GM21528 (cell line): ENCODE measurements at regions not wholly inside any gene's neighbourhood (a gene's known extent, or its start where the extent isn't known, plus 50 kb on each side); places are given as distances from the start of the nearest gene placed in this dataset.

Source experiments
- ATAC-seq: cut with Tn5 transposase; IDR thresholded peaks from one replicate; pipeline ENCODE4 v1.9.1; 2021; ENCODE audit warnings: mild to moderate bottlenecking, moderate library complexity; ENCODE audit not compliant: unreplicated experiment, low FRiP score

DNA sequence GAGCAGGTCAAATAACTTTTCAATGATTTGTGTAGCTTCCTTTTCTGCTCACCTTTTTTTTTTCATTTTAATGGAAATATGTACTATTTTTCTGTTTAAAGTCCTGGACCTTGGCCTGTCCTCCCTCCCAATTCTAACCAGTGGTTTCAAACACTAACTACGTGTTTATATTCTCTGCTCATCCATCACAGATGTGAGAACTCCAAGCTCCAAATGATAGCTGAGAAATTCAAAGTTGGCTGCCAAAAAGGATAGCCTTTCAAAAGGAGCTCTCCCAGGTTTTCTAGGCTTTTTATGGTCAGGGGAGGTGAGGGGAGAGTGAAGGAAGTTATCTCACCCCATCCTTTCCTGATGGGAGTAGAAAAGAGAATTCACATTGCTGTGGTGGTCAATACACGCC lies 486.0 kb upstream of the TBX3 start:
- ATAC-seq, result no peak

DNA sequence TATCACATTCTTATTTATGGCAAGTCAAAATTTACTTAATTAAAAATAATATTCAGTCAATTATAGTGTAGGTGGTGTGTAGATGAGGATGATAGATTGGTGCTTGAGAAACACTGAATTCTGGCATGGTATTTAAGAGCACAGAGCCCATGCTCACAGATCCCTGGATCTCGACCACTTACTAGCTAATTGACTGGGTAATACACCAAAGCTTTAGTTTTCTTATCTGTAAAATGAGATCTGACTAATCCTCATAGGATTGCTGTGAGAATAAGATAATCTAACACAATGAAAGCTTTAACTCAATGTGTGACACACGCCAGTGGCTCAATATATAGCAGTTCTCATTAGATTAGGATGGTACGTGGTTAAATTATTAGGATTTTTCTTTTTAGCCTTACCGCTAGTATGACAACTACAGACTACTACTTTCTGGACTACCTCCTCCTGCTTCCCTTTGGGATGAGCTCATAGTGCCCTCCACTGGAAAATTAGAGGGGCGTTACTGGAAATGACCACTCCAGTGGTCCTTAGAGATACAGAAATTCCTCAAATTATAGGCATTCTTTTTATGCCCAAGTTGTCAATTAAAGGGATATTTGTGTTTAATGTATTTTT lies 482.8 kb upstream of the TBX3 start:
- ATAC-seq, result no peak

DNA sequence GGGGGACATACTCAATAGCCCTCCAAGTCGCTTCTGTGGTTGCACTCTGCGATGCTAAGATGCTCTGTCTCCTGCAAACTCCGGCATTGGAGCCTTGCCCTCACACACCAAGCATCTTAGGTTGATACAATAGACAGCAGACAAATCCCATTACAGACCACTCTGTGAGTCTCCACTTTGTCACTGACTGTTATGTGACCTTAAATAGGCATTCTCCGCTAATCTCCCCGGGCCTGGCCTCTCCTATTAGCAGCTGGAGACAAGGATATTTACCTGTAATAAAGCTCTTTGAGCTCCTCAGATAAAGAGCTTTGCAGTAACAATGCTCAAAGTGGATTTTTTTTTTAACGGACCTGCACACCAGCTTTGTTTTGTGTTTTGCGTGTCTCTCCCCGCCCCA lies 479.7 kb upstream of the TBX3 start:
- ATAC-seq, result no peak

DNA sequence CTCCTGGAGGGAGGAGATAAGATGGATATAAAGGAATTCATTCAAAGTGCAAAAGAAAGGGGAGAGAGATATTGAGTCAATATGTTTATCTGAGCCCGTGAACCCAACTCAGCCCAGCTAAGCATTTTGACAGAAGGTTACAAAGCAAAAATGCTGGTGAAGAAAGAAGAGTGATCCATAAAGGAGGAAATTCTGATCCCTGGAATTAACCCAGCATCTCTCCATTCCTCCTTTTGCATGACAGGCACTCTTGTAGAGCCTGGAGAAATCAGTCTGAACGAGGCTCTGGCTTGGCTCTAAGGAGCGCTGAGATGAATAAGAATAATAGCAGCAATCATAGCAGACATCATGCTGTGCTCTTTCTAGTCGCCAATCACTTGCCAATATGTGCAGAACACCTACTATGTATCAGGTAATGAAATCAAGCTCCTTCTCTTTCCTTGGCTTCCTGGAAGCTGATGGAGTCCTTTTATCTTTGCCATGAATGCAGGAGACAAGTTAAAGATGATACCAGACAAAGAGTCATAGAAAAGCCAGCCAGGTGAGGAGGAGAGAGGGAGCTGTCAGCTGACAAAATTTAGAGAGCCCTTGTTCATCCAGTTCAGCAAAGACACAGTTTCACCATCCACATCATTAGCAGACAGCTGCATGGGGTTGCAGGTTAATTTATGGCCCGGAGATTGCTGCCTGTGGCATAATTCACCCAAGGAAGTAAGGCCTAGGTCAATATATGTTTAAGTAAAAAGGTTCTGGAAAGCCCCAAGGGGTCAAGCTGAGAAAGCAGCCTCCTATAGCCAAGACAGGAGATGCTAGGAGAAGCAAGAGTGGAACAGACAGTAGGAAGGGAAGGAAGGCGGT lies 476.5 kb upstream of the TBX3 start:
- ATAC-seq, result no peak

DNA sequence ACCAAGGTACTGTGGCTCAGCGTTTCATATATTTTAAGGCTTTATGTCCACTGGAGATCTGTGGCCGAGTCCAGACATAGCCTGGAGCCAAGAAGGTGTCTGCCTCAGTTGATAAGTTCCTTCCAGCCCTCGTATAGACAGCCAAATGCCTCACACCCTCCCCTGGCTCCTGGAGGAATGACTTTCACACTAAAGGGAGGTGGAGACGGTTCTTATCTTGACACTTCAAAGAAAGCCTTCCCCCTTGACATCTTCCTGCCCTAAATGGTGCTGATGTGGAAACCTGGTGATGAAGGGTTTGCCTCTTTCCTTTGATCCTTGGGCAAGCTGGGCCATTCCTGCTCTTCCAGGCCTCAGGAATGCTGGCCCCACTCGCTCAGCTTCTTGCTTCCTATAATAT lies 474.8 kb upstream of the TBX3 start:
- ATAC-seq, result no peak

DNA sequence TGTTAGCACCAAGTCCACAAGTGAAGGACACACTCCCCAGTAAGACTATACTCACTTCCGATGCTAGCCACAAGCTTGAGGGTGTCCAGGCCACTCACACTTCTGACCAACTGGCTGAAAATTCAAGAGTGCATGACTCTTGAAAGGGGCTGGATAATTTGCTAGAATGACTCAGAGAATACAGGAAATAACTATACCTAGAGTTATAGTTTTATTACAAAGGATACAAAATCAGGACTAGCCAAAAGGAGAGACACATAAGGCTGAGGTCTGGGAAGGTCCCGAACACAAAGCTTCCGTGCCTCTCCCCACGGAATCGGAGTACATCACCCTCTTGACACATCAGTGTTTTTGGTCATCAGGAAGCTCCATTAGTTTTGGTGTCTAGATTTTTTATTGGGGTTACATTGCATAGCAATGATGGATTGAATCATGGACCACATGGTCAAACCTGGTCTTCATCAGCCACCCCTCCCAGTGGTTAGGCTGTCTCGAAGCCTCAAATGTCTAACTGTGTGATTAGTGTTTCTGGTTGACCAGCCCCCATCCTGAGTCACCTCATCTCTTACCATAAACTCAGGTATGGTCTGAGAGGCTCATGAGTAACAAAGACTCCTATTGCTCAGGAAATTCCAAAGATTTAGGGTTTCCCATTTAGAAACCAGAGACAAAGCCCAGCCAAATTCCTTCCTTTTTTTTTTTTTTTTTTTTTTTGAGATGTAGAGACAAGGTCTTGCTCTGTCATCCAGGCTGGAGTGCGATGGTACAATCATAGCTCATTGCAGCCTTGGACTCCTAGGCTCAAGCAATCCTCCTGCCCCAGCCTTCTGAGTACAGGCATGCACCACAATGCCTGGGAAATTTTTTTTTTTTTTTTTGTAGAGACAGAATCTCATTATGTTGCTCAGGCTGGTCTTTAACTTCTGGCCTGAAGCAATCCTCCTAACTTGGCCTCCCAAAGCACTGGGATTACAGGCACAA lies 472.0 kb upstream of the TBX3 start:
- ATAC-seq, result no peak

DNA sequence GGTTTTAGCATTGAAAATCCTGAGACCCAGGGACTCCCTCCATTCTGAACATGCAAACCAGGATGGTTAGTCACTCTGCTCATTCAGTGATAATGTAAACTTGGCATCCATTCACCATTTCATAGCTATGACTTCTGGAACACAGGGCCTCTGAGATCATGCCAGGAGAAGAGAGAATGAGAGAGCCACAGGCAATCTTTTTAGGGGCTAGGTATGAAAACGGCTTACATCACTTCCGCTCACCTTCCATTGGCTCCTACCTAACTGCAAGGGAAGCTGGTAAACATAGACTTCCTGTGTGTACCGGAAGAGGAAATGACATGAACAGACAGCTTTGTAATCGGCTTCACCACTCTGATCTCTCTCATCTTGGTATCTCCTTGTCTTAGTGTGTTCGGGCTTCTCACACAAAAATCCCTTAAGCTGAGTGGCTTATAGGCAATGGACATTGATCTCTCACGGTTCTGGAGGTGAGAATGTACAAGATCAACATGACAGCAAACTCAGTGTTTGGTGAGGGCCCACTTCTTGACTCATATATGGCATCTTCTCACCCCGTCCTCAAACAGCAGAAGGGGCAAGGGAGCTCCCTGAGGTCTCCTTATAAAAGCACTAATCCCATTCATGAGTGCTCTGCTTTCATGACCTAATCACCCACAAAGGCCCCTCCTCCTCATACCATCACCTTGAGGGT lies 465.9 kb upstream of the TBX3 start:
- ATAC-seq, result no peak

DNA sequence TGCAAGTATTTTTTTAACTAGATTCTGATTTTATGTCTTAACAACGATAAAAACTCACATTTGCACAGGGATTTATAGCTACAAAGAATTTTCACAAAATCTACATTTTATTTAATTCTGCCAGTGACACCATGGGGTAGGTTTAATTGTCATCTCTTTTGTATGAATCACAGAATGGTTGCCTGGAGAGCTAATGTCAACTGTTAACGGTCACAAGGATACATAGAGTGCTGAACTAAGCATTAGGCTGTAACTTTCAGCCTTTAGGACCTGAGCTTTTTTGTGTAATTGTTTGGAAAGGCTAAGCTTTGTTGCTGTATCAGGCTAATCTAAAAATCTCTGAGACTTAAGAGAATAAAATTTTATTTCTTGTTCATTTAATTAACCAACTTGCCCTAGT lies 465.3 kb upstream of the TBX3 start:
- ATAC-seq, result no peak

DNA sequence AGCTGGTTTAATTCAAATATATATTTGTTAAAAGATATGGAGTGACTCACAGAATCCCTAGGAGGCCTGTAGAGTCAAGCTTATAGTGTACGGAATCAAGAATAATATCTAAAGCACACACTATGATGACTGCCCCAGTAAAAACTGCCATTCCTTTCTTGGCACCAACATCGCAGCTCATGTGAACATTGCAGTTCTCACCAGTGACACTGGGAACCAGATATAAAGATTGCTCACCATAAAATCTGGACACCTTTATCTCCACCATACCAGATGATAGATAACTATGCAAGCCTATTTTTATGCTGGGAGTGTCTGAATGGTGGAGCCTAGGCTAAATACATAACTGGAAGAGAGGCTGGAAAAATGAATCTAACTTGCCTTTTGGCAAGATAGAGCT lies 463.9 kb upstream of the TBX3 start:
- no peak for ATAC-seq

DNA sequence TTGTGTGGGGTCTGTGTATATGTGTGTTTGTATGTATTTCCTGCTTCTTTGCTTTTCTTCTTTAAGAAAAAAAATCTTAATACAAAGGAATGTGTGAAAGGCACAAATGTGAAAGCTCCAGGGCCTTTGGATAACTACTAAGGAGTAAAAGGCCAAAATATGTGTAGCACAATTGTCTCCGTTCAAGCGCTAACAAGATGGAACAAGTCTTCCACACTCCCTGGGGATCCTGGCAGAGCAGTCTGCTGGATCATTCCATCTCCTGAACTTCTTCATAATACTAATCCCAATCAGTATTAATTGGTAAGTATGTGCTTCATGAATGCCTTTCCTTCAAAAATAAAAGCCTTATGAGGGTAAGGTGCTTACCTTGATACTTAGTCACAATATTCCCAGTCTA lies 462.5 kb upstream of the TBX3 start:
- no peak for ATAC-seq

DNA sequence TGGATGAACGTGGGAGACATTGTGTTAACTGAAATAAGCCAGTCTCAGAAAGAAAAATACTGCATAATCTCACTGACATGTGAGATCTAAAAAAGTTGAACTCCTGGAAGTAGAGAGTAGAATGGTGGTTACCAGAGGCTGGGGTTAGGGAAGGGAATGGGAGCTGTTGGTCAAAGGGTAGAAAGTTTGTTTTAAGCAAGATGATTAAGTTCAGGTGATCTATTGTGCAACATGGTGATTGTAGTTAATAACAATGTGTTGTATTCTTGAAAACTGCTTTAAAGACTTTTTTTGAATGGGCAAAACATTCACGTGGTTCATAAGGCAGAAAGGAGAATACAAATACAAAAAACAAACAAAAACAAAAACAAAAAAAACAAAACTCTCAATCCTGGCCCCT lies 460.4 kb upstream of the TBX3 start:
- ATAC-seq, result no peak

DNA sequence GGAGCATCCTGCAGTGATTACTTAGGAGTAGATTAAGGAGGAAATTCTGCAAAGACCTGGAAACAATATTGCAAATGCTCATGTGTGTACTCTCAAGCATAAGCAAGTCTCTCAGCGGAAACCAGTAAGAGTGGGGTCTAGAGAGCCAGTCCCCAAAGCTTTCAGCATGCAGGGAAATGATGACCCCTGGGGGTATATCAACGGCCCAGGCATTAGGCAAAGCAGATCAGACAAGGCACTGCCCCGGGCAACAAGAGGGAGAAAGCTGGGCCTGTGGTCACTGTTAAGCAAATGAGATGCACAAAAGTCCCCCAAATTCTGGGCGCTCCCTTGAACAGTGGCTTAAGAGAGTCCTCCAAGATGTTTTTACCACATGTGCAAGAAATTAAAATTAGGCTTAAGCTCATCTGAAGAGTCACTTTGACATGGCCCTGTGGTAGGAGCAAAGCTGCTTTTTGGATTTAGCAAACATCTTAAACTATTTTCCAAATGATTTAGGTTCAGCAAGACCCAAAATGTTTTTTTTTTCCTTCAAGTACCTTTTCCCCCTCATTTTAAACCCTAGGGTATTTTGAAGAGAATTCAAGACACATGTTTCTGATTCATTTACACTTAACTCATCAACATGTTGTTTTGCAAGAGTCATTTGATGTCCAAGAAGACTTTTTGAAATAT lies 457.1 kb upstream of the TBX3 start:
- ATAC-seq, result no peak

DNA sequence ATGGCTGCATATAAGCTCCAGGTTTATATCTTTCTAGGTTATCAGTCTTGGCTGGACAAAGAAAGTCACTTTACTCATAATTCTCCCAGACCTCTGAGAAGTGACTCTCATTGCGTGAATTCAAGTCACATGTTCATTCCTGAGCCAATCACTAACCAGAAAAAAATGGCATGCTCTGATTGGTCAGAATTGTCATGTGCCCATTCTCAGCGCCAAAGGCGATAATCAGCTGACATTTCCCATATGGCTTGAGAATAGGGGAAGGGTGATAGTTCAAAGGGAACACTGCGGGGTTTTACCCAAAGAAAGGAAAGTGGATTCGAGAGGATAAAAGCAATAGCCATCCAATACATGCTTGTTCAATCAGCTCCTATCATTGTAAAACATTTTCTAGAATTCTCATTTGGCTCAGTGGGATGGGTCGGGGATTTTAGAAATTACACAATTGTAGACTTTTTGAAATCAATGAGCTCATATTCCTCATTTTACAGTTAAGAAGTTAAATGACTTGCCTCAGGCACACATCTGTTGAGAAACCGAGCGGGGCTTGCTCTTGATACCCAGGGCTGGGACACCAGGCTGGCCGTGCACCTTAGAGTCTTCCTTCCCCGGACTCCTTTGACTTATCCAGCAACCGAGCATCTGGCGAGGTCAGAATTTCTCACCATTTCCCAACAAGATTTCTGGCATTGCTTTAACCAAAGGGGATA lies 454.0 kb upstream of the TBX3 start:
- ATAC-seq, result no peak

DNA sequence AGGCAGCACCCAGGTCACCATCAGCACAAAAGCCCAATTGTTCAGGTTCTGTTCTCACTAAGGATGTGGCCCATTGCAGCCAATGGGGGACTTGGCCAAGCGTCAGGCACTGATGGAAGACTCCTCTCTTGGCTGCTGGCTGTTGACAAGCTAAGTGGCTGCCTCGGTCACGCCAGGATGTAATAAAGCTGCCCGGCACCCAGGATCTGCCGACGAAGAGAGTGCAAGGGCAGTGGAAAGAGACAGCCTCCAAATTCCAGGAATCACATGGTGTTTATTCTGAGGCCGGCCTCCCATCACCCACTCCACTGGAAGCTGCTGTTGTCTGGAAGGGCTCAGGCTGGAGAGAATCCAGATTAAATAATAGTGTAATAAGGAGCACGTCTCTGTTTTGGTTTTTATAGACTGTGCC lies 451.8 kb upstream of the TBX3 start:
- no peak for ATAC-seq

DNA sequence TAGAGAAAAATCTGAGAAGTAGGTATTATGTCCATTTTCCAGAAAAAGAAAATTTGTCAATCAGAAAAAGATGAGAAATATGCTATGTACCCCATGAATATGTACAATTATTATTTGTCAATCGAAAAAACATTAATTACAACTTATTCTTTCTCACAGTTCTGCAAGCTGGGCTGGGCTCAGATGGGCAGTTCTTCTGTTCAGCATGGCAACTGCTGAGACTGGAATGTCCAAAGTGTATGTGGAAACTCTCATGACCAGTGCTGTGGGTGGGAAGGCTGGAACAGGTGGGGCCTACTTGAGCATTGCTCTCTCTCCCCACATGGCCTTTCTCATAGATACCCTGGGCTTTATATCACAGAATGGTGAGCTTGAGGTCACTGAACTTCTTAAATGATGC lies 450.3 kb upstream of the TBX3 start:
- no peak for ATAC-seq

DNA sequence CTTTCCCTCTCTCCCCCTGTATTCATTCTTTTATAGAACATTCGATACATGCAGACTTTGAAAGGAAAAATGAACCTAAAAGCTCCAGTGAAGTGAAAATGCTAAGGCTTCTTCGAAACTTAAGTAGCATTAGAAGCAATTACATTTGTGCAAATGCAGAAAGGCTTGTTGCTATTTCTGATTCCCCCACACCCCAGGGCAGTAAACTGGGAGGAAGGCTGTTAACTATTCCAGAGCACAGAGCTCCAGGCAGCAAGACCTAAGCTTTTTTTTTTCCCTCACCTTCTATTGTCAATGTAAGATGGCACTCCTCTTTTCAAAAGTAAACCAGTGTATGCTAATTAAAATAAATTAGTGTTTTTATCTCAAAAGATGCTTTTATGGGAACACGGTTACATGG lies 448.9 kb upstream of the TBX3 start:
- no peak for ATAC-seq

DNA sequence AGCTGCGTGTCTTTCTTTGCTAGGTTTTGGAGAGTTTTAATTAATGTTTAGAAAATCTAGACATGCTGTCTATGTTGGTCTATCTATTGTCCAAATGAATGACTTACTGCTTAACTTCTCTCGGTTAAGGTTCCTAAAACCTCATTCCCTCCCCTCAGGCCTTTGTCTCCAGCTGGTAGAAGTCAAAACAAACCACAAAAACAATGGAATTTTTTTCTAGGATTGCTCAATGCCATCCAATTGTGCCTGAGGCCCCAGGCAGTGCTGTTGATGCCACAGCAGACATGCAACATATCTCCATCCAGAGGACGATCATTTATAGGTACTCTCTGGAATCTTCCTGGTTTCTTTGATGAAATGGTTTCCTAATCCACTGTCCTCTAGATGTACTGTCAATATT lies 448.2 kb upstream of the TBX3 start:
- no peak for ATAC-seq

DNA sequence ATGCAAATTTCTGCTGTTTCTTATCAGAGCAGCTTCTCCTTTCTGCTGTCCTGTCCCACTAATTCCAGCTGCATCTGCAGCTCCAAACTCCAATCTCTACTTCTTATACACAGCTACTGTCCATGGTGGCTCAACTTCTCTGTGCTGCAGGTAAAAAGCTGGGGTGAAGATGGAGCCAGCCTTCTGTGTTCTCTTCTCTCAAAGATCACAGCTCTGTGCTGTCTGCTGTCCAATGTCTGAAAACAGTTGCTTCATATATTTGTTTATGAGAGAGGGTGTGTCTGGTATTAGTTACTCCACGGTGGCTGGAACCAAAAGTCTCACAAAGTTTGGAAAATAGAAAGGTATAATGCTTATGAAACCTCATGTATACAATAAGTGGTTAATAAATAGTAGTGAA lies 445.8 kb upstream of the TBX3 start:
- ATAC-seq, result no peak

DNA sequence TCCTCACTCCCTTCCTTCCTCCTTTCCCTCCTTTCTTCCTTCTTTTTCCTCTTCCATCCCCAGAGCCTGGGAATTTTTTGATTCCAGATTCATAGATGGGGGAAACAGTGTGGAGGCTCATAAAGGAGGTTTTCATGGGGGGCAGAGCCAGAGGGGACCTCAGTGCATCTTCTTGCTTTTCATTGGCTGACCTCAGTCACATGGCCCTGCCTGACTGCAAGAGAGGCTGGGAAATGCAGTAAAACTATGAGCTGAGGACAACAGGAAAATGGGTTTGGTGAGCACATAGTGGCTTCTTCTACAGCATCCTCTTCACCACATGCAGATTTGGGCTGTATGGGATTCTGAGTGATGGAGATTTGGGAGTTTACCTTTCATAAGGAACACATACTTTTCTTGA lies 437.1 kb upstream of the TBX3 start:
- ATAC-seq, result no peak
